Liver (tissue), 8 donors: ENCODE measurements at regions not wholly inside any gene's neighbourhood (a gene's known extent, or its start where the extent isn't known, plus 50 kb on each side); places are given as distances from the start of the nearest gene placed in this dataset.
A peak's percentile ranks its signal among the peaks of the same experiment; 100 is the strongest.

ENCODE experiments used
- DNase-seq: peaks from one replicate; pipeline ENCODE4 v3.0.0-alpha.2; 2017; ENCODE audit warnings: low spot score
- H3K27ac ChIP-seq, 2 donors: one replicate each; pipeline ENCODE4 v1.7.0; 2013; ENCODE audit warnings: inconsistent platforms in 2 of 2, low read length in 2 of 2, control low read depth in 1 of 2, low read depth in 1 of 2, mild to moderate bottlenecking in 1 of 2
- H3K27me3 ChIP-seq, 4 donors: one replicate each; pipeline versions ENCODE4 v1.6.1 to v1.7.0; 2013; ENCODE audit warnings: low read length in 3 of 4, inconsistent platforms in 1 of 4, mild to moderate bottlenecking in 1 of 4, moderate library complexity in 1 of 4; ENCODE audit not compliant: control insufficient read depth in 4 of 4, insufficient read depth in 4 of 4
- H3K36me3 ChIP-seq, 4 donors: one replicate each; pipeline versions ENCODE4 v1.6.1 to v1.7.0; 2013; ENCODE audit warnings: low read length in 3 of 4, mild to moderate bottlenecking in 3 of 4, low read depth in 1 of 4, moderate library complexity in 1 of 4; ENCODE audit not compliant: control insufficient read depth in 4 of 4, insufficient read depth in 3 of 4
- H3K4me1 ChIP-seq, 4 donors: one replicate each; pipeline versions ENCODE4 v1.6.1 to v1.7.0; 2013; ENCODE audit warnings: low read length in 3 of 4, mild to moderate bottlenecking in 3 of 4, moderate library complexity in 1 of 4; ENCODE audit not compliant: control insufficient read depth in 4 of 4, insufficient read depth in 4 of 4
- H3K4me3 ChIP-seq, 3 donors: one replicate each; pipeline versions ENCODE4 v1.6.1 to v1.7.0; 2013; ENCODE audit warnings: low read length in 3 of 3, control low read depth in 1 of 3, low read depth in 1 of 3, mild to moderate bottlenecking in 1 of 3
- H3K9ac ChIP-seq, 2 donors: one replicate each; pipeline ENCODE4 v1.7.0; 2013; ENCODE audit warnings: low read length in 2 of 2, mild to moderate bottlenecking in 2 of 2, moderate library complexity in 2 of 2, control low read depth in 1 of 2, low read depth in 1 of 2
- H3K9me3 ChIP-seq, 4 donors: one replicate each; pipeline versions ENCODE4 v1.6.1 to v1.7.0; 2013; ENCODE audit warnings: low read length in 3 of 4; ENCODE audit not compliant: control insufficient read depth in 4 of 4
- ATF3 ChIP-seq: IDR thresholded peaks from 2 replicates; pipeline ENCODE4 v1.6.1; 2016; ENCODE audit warnings: antibody characterized with exemption
- CTCF ChIP-seq: fragments of 150-350 bp; IDR thresholded peaks from 2 replicates; pipeline ENCODE4 v1.5.1; 2017; ENCODE audit warnings: improper control_type of control experiment, low read depth, low read length; ENCODE audit not compliant: missing input control
- EGR1 ChIP-seq, 2 donors: IDR thresholded peaks; 2 replicates each; pipeline ENCODE4 v1.6.1; 2016 to 2018; ENCODE audit warnings: antibody characterized with exemption in 2 of 2, low read depth in 2 of 2
- FOXA1 ChIP-seq: IDR thresholded peaks from 2 replicates; pipeline ENCODE4 v1.6.1; 2016; ENCODE audit warnings: antibody characterized with exemption
- FOXA2 ChIP-seq: IDR thresholded peaks from 2 replicates; pipeline ENCODE4 v1.6.1; 2016; ENCODE audit warnings: antibody characterized with exemption
- GABPA ChIP-seq, 2 donors: IDR thresholded peaks in 1 of 2; conservative IDR thresholded peaks in 1 of 2; 2 replicates each; pipeline ENCODE4 v1.6.1; 2016; ENCODE audit warnings: antibody characterized with exemption in 2 of 2, mild to moderate bottlenecking in 1 of 2, moderate library complexity in 1 of 2
- HNF4A ChIP-seq, 2 donors: conservative IDR thresholded peaks; 2 replicates each; pipeline ENCODE4 v1.6.1; 2016; ENCODE audit warnings: antibody characterized with exemption in 2 of 2, mild to moderate bottlenecking in 2 of 2
- HNF4G ChIP-seq: IDR thresholded peaks from 2 replicates; pipeline ENCODE4 v1.6.1; 2016; ENCODE audit warnings: antibody characterized with exemption
- JUND ChIP-seq, 2 donors: IDR thresholded peaks; 2 replicates each; pipeline ENCODE4 v1.6.1; 2016; ENCODE audit warnings: antibody characterized with exemption in 2 of 2
- MAX ChIP-seq: IDR thresholded peaks from 2 replicates; pipeline ENCODE4 v1.6.1; 2016; ENCODE audit warnings: antibody characterized with exemption
- RAD21 ChIP-seq, 2 donors: IDR thresholded peaks; 2 replicates each; pipeline ENCODE4 v1.6.1; 2016; ENCODE audit warnings: antibody characterized with exemption in 2 of 2, mild to moderate bottlenecking in 2 of 2
- REST ChIP-seq: IDR thresholded peaks from 2 replicates; pipeline ENCODE4 v1.6.1; 2016; ENCODE audit warnings: antibody characterized with exemption, mild to moderate bottlenecking
- TAF1 ChIP-seq: conservative IDR thresholded peaks from 2 replicates; pipeline ENCODE4 v1.6.1; 2016; ENCODE audit warnings: antibody characterized with exemption, mild to moderate bottlenecking
- WGBS: extraction: QIAGEN DNeasy Blood & Tissue Kit; methylation state at CpG from one replicate; pipeline ENCODE4 v1.1.7; 2013; 5-methylcytosine and 5-hydroxymethylcytosine counted together
- donor health status: healthy.
- donor health status: healthy.
- donor health status: healthy.
- donor health status: healthy.
- donor health status: healthy.

- Histone ChIP-seq H3K27ac (no peak overlapping the region), H3K4me3 (no peak overlapping the region), H3K9ac (no peak overlapping the region), H3K36me3 (no peaks in the 10 kb centered on the region), H3K9me3 (no peaks in the 10 kb centered on the region), H3K27me3 (peaks cover 0 to 5% (median 0%) of the 10 kb centered on the region in 4 donors), H3K4me1 (no peaks in the 10 kb centered on the region)
- 63% methylated on average over 5 of the region's 5 CpGs for WGBS
- TF ChIP-seq HNF4A (conservative IDR thresholded peaks at IDR 0.05) (no peak), GABPA (IDR thresholded peaks at IDR 0.05 in 1 of 2, conservative IDR thresholded peaks at IDR 0.05 in 1 of 2) (no peak), RAD21 (IDR thresholded peaks at IDR 0.05) (no peak), MAX (no peak), ATF3 (no peak), FOXA1 (no peak), FOXA2 (no peak), HNF4G (no peak), REST (no peak), CTCF (no peak), EGR1 (IDR thresholded peaks at IDR 0.05; ENCODE audit: low read depth in 2 of 2) (no peak), TAF1 (no peak)
- DNase-seq: no peak
Observed at GRCh38 chr7:142345811-142346210, 88.0 kb upstream of the PRSS58 start.

- H3K27ac ChIP-seq: no peak overlapping the region
- no peak for DNase-seq
- H3K4me1 ChIP-seq: peaks cover 0 to 4% (median 0%) of the 10 kb centered on the region in 4 donors
- 65% methylated on average over 6 of the region's 6 CpGs for WGBS
- H3K9ac ChIP-seq: no peak overlapping the region
- H3K36me3 ChIP-seq: no peaks in the 10 kb centered on the region
- peaks cover 0 to 3% (median 0%) of the 10 kb centered on the region in 4 donors for H3K9me3 ChIP-seq
- no peaks in the 10 kb centered on the region for H3K27me3 ChIP-seq
- H3K4me3 ChIP-seq: no peak overlapping the region
- no peak for TF ChIP-seq JUND (IDR thresholded peaks at IDR 0.05)
- TF ChIP-seq FOXA1: no peak
- TF ChIP-seq RAD21 (IDR thresholded peaks at IDR 0.05): peak in 1 of 2 donors; percentile 16
Observed at GRCh38 chr7:142338633-142339501, 81.0 kb upstream of the PRSS58 start.
